HG02943 (cell line): ENCODE measurements at regions not wholly inside any gene's neighbourhood (a gene's known extent, or its start where the extent isn't known, plus 50 kb on each side); places are given as distances from the start of the nearest gene placed in this dataset.

Experiments used
- ATAC-seq: cut with Tn5 transposase; IDR thresholded peaks from one replicate; pipeline ENCODE4 v1.9.1; 2021; ENCODE audit warnings: mild to moderate bottlenecking, low read depth, moderate library complexity; ENCODE audit not compliant: unreplicated experiment

DNA sequence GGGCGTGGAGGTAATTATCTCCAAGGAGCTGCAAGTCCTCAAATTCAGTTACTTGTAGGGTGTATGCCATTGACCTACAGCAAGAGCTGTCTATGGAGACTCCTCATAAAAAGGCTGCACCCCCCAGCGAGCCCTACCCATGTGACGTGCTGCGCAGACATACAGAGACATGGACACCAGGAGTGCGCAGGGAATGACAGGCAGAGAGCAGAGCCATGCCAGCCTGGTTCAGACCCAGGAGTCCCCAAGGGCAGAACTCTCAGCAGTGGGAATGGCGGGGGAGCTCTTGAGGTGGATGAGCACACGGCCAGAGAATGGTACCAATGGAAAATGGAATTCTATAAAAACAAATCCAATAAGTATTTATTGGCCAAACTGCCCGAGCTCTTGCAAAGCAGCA lies 310.1 kb downstream of the MYCN start:
- ATAC-seq: no peak

- ATAC-seq: no peak
These were observed 309.7 kb downstream of the MYCN start for GRCh38 chr2:16250056-16250425.

GRCh38 chr2:16249246-16250055 lies 309.1 kb downstream of the MYCN start:
- ATAC-seq: no peak

DNA sequence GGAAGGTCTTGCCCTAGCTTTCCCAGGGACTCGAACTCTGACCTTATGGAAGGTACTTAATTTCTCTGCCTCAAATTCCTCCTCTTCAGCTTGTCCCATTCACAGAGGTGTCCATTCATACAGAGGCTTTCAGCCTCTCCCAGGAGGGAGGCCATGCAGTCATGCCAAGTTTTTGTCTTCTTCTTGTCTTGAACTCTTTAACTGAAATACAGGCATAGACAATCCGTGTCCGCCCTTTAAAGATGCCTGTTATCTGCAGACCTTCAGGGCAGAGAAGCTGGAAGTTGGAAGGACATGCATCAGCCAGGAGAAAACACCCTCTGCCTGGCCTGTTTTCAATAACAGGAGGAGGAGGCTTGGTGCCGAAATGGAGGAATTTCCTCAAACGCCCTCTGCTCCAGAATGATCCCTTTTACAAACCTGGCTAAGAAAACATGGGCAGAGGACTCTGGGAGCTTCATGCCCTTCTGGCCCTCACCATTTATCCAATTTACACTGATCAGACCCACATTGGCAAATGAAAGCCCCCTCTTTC lies 308.3 kb downstream of the MYCN start:
- ATAC-seq: no peak

- ATAC-seq: no peak
These were observed 307.2 kb downstream of the MYCN start for GRCh38 chr2:16247326-16248122.

- no peak for ATAC-seq
These were observed 306.6 kb downstream of the MYCN start for GRCh38 chr2:16246911-16247310.

DNA sequence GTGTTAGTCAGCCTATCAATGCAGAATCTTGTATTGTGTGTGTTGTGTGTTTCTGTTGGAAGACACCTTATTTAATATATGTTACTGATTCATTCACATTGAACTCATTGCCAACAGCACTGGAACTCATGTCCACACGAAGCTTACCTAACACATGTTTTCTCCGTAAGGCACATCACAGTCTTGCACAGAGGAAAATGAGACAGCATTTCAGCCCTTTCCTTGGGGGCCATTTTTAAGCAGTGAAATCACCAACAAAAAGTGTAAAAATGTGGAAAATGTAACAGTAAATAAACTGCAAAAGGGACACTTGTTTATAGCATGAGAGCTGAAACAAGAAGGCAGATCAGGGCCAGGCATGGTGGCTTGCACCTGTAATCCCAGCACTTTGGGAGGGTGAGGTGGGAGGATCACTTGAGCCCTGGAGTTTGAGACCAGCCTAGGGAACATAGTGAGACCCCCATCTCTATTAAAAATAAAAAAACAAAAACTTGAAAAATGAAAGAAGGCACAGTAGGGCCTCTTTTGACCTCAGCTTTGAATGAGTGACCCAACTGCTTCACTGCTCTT lies 306.0 kb downstream of the MYCN start:
- ATAC-seq: no peak

- no peak for ATAC-seq
These were observed 305.2 kb downstream of the MYCN start for GRCh38 chr2:16245481-16246054.

DNA sequence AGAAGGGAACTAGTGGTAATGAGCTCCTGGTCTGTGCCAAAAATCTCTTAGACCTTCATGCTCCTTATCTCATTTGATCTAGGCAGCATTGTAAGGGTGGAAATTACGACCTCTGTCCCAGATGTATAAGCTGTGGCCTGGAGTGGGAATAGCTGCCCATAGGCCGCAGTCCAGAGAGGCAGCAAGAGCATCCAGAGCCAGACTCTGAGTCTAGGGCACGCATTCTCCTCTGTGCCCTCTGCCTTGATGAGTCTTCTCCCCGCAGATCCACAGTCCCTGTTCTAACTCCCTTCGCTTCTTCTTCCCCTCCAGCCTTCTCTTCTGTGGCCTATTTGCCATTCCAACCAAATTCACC lies 304.6 kb downstream of the MYCN start:
- no peak for ATAC-seq

GRCh38 chr2:16244153-16244965 lies 304.0 kb downstream of the MYCN start:
- no peak for ATAC-seq

GRCh38 chr2:16243411-16243996 lies 303.2 kb downstream of the MYCN start:
- no peak for ATAC-seq

DNA sequence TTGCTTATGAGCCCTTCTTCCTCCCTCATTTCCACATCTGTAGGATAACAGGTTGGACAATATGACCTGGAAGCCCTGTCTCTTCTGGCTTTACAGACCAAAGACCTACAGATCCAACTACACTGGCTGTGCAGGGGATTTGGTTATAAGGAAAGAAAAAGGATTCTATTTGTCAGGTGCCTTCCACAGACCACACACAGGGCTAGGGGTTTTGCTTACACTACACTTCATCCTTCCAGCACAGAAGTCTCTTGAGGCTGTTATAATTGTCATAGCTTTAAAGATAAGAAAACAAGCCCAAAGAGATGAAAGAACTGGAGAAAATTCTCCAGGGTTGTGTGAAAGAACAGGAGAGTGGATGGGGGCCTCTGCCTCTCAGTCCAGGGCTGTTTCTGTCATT lies 302.6 kb downstream of the MYCN start:
- ATAC-seq: no peak

DNA sequence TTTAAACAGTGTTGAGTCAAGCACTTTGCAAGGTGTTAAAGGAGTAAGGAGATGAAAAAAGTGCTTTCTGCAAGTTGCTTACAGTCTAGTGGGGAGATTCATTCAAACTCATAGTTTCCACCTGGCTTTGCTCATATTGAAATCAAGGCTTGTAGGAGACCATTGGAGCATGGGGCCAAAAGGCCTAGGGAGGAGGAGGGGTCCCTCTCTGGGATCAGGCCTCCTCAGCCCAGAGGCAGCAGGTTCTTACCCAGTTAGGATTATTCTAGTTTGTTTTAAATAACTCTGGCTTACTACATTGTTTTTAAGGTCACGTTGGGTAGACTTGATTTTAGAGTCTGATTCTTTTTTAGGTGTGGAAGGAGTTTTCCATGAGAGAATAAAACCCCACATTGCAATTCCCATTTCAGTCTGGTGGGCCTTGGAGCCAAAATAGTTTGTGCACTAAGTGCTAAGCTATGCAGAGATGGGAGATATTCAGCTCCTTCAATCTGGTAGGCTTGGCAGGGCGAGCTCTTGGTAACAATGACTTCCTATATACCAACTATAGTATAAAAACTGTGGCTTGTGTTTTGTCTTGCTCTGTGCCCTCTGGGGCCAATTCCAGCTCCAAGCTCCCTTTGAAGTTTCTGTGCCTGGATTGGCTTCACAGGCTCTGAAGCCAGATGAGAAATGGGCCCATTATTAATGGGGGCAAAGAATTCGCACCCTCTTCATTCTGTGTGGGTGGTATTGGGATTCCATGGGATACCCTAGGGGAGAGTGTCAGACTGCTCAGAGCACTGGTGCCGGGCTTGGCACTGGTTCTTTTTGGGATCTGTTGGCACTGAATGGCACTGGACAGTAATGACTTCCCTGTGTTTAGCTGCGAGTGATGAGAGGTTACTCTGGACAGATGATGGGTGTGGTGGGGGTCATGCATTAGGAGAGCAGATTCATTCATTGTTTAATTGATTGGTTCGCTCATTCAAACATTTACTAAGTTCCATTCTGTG lies 301.1 kb downstream of the MYCN start:
- ATAC-seq: no peak

GRCh38 chr2:16240402-16240801 lies 300.1 kb downstream of the MYCN start:
- ATAC-seq: no peak

GRCh38 chr2:16239296-16239850 lies 299.0 kb downstream of the MYCN start:
- ATAC-seq: no peak

DNA sequence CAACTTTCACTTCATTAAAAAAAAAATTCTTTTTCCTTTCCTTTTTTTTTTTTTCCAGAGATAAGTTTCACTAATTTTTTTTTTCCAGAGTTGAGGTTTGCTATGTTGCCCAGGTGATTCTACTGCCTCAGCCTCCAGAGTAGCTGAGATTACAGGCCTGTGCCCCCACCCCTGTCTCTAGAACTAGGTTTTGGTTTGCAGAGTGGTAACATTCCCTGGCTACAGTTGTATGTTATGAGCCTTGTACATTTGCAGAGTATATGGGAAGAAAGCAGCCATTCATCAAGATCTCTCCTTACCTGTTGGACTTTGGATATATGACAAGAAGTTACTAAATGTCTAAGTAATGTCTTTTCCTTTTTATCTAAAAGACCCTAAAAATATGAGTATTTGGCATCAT lies 298.4 kb downstream of the MYCN start:
- ATAC-seq: no peak

DNA sequence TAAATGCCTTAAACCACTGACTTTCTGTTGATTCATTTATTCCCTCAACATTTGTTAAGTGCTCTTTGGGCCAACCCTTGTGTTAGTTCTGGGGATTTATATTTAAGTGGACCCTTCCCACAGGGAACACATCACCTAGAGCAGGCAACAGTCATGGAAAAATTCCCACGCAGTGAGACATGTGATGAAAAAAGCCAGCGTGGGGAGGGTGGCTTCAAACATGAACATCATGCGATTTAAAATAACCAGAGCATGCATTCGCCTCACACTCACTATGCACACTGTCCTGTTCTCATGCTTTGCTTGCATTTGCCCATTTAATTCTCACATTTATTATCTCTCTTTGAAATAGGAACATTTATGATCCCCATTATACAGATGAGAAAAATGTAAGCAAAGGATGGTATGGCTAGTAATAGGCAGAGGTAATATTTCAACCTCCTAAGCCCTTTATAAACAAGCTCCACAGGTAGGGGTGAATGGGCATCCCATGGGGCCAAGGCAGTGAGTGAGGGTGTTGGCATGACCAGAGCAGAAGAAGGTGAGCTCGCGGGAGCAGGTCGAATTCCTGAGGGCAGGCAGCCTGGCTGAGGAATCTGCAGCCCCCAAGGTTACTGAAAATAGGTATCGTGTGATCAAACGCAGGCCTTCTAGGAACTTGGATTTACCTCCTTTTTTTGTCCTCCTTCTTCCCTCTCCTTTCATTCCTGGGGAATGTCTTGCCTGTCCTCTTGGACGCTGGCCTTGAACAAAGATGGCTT lies 297.8 kb downstream of the MYCN start:
- no peak for ATAC-seq

- no peak for ATAC-seq
These were observed 295.4 kb downstream of the MYCN start for GRCh38 chr2:16235747-16236146.
